Tibial nerve (tissue), 4 donors: ENCODE measurements at regions not wholly inside any gene's neighbourhood (a gene's known extent, or its start where the extent isn't known, plus 50 kb on each side); places are given as distances from the start of the nearest gene placed in this dataset.

Experiments used
- CTCF ChIP-seq, 5 experiments: fragments of 200-600 bp in 3 of 5; fragments of 450-650 bp in 2 of 5; sonication (generic) in 3 of 5; IDR thresholded peaks; one replicate each; pipeline ENCODE4 v1.5.1; 2016 to 2019; ENCODE audit warnings: antibody characterized with exemption in 5 of 5, mild to moderate bottlenecking in 3 of 5, moderate library complexity in 2 of 5
- EP300 ChIP-seq, 2 donors: sonication (generic); formaldehyde crosslinking; IDR thresholded peaks; one replicate each; pipeline ENCODE4 v1.6.1; 2017; ENCODE audit warnings: antibody characterized with exemption in 2 of 2, mild to moderate bottlenecking in 1 of 2
- POLR2A ChIP-seq, 2 donors: fragments of 450-650 bp; IDR thresholded peaks; one replicate each; pipeline ENCODE4 v1.6.1; 2017; ENCODE audit warnings: antibody characterized with exemption in 2 of 2, mild to moderate bottlenecking in 2 of 2, moderate library complexity in 2 of 2

- TF ChIP-seq CTCF (IDR thresholded peaks at IDR 0.05): no peak
- no peak for TF ChIP-seq POLR2A (IDR thresholded peaks at IDR 0.05)
- no peak for TF ChIP-seq EP300 (IDR thresholded peaks at IDR 0.05)
Observed at GRCh38 chr12:127650626-127651025, 616.3 kb upstream of the TMEM132C start.
